AG09319 (cell line): ENCODE measurements at regions not wholly inside any gene's neighbourhood (a gene's known extent, or its start where the extent isn't known, plus 50 kb on each side); places are given as distances from the start of the nearest gene placed in this dataset.

Source experiments
- DNase-seq: peaks from one replicate; pipeline ENCODE4 v3.0.0-alpha.2; 2010; ENCODE audit warnings: low read depth; ENCODE audit errors: extremely low read depth
- TF ChIP-seq, protein P1 (sequence below): IDR thresholded peaks from 2 replicates; pipeline ENCODE4 v1.5.1; 2011; ENCODE audit warnings: low read depth, mild to moderate bottlenecking, inconsistent platforms, low read length, moderate library complexity

DNA sequence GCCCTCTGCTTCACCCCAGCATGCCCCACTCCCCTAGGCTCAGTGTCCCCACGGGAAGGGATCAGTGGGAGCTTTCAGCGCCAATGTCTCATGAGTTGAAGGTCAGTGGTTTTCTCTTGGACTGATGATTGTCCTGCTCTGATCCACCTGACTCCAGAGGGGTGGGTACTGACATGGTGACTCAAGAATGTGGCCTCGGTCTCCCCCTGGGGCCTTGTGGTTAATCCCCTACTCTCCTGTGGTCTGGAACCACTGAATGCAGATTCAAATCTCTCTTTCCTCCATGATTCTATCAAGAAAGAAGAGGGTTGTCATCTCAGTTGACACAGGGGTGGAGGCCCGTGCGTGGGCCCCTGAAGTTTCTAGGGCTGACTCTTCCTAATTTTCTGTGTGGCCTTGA is 176.9 kb downstream of the RPS24 start:
- DNase-seq, result no peak
- TF ChIP-seq, protein P1, sequence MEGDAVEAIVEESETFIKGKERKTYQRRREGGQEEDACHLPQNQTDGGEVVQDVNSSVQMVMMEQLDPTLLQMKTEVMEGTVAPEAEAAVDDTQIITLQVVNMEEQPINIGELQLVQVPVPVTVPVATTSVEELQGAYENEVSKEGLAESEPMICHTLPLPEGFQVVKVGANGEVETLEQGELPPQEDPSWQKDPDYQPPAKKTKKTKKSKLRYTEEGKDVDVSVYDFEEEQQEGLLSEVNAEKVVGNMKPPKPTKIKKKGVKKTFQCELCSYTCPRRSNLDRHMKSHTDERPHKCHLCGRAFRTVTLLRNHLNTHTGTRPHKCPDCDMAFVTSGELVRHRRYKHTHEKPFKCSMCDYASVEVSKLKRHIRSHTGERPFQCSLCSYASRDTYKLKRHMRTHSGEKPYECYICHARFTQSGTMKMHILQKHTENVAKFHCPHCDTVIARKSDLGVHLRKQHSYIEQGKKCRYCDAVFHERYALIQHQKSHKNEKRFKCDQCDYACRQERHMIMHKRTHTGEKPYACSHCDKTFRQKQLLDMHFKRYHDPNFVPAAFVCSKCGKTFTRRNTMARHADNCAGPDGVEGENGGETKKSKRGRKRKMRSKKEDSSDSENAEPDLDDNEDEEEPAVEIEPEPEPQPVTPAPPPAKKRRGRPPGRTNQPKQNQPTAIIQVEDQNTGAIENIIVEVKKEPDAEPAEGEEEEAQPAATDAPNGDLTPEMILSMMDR, result no peak

DNA sequence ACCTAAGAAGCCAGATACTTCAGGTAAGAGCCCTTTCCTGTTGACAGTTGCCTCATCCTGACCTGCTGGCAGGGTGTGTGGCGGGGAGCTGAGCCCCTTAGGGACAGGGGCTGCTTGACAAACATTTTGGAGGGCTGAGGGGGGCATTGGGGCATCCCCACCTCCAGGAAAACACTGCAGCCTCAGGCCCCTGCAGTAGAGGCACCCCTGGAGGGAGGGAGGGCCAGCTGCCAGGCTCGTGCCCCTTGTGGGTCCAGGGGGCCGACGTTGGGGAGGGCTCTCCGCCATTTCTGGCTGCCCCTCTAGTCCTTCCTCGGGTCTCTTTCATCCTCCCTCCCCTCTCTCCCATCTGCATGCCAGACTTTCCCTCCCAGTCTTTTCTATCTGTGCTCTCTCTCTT is 177.3 kb downstream of the RPS24 start:
- TF ChIP-seq, protein P1, result no peak
- DNase-seq, result no peak

DNA sequence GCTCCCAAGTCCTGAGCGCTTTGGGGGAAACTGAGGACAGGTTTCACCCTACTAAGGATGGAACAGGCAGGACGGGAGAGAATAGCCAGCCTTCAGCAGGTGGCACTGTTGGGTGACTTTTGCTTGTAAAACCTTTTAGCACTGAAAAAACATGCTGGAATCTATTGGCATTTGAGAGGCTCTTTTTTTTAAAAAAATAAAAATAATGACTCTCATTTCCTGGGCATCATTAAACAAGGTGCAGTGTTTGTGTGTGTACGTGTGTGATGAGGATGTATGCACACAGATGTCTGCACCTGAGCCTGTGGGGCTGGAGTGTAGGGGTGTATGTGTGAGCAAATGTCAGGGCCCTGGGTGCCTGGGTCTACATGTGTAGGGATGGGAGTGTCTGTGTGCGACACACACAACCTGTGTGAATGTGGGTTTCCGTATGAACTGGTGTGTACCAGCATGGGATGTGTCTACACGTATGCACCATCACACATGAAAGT is 177.9 kb downstream of the RPS24 start:
- no peak for DNase-seq
- TF ChIP-seq, protein P1, result peak; percentile 84

DNA sequence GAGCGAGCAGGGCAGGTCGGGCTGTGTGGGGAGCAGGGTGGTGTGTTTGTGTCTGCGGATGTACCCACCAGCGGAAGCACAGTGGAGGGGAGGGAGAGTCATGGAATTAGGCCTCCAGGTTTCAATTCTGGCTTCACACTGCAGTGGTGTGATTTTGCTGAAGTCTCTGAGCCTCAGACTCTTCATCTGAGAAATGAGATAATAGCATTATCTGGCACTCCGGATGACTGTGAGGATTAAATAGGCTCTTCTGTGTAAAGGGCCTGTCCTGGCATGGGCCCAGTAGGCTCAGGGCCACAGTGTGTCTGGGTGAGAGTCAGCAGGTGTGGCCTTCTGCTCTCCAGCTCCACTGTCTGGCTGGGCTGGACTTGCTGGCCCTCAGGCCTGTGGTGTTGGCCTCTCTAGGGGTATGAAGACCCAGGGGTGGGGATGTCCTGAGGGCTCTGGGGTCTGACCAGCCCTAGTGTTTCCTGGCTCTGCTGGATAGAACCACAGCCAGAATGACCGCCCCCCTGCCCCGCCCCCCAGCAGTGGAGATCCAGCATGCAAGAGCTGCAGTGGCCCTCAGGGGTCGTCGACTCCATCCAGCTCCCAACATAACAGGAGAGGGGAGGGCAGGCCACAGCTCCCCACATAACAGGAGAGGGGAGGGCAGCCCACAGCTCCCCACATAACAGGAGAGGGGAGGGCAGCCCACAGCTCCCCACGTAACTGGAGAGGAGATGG is 178.6 kb downstream of the RPS24 start:
- no peak for DNase-seq
- TF ChIP-seq, protein P1, result no peak

DNA sequence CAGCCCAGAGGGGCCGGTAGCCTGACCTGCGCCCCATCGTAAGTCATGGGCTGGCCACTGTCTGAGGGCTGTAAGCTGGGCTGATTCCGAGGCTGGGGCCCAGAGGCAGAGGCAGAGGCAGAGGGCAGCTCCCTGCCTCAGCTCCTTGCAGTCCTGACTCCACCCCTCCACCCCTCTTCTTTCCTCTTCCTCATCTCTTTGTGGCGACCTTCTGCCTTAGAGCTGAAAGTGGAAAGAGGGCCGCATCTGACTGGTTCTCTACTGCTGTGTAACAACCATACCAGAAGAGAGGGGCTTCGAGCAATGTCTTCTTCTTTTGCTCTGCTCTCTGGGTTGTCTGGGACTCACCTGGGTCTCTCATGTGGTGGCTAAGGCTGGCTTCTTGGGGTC is 179.1 kb downstream of the RPS24 start:
- TF ChIP-seq, protein P1, result no peak
- no peak for DNase-seq

DNA sequence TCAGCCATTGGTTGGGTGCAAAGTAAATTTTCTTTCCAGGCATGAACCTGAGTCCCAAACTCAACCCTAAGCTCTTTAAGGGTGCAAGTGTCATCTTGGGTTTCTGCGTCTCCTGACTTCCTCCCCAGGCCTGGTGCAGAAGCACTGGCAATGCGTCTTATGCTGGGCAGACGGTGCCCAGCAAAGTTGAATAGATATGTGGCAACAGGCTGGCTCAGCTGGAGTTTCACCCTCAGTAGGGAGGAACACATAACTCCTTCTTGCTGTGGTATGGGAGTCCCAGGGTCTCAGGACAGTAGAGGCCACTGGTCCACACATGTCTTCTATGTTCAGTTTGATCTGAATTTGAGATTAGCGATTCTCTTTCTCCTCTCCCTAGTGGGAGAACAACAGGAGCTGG is 181.3 kb downstream of the RPS24 start:
- TF ChIP-seq, protein P1, result no peak
- no peak for DNase-seq

DNA sequence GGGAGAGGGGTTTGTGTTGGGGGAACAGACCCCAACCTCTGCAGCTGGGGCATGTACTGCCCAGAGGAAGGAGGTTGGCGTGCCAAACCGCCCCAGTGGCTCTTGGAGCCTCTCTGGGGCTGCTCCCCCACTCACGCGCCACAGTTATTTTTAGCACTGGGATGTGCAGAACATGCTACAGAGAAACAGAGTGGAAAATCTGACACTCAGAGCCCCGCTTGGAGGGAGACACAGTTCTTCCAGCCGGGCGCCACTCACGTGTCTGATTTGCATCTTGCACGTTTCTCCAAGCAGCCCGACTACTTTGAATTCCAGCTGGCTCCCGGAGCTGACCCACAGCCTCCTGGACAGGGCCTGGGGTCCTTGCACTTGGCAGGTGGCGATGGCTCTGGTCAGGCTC is 182.0 kb downstream of the RPS24 start:
- TF ChIP-seq, protein P1, result no peak
- DNase-seq, result peak; percentile 39
